Heart left ventricle (tissue), 16 donors: ENCODE measurements at regions not wholly inside any gene's neighbourhood (a gene's known extent, or its start where the extent isn't known, plus 50 kb on each side); places are given as distances from the start of the nearest gene placed in this dataset.

Experiments
- ATAC-seq, 4 donors: fragments of 200-7000 bp; cut with Tn5 transposase; one replicate each; pipeline ENCODE4 v1.9.1; 2020 to 2022; ENCODE audit warnings: moderate library complexity in 4 of 4, mild to moderate bottlenecking in 3 of 4, moderate number of reproducible peaks in 1 of 4
- DNase-seq, 5 donors: peaks; one replicate each; pipeline ENCODE4 v3.0.0-alpha.2; 2020
- H3K27ac ChIP-seq, 12 donors: fragments of 200-600 bp; sonication (generic) in 4 of 12; one replicate each; pipeline versions ENCODE4 v1.5.0 to v1.8.0; 2016 to 2022; ENCODE audit warnings: mild to moderate bottlenecking in 2 of 12
- H3K27me3 ChIP-seq, 9 donors: fragments of 200-600 bp; sonication (generic) in 2 of 9; one replicate each; pipeline versions ENCODE4 v1.5.1 to v1.8.0; 2016 to 2022; ENCODE audit warnings: mild to moderate bottlenecking in 3 of 9
- H3K36me3 ChIP-seq, 9 donors: fragments of 200-600 bp; sonication (generic) in 2 of 9; one replicate each; pipeline versions ENCODE4 v1.5.0 to v1.8.0; 2018 to 2022; ENCODE audit warnings: mild to moderate bottlenecking in 2 of 9
- H3K4me1 ChIP-seq, 12 donors: fragments of 200-600 bp; sonication (generic) in 4 of 12; one replicate each; pipeline versions ENCODE4 v1.5.0 to v1.8.0; 2016 to 2022; ENCODE audit warnings: mild to moderate bottlenecking in 3 of 12
- H3K4me3 ChIP-seq, 12 donors: fragments of 200-600 bp; sonication (generic) in 4 of 12; one replicate each; pipeline versions ENCODE4 v1.5.0 to v1.8.0; 2017 to 2022; ENCODE audit warnings: mild to moderate bottlenecking in 9 of 12, moderate library complexity in 4 of 12
- H3K9me3 ChIP-seq, 12 donors: fragments of 200-600 bp; sonication (generic) in 4 of 12; one replicate each; pipeline versions ENCODE4 v1.5.0 to v1.8.0; 2016 to 2022; ENCODE audit warnings: mild to moderate bottlenecking in 1 of 12
- POLR2A ChIP-seq, 2 donors: fragments of 450-650 bp; IDR thresholded peaks; one replicate each; pipeline ENCODE4 v1.6.1; 2017; ENCODE audit warnings: antibody characterized with exemption in 2 of 2, mild to moderate bottlenecking in 2 of 2, moderate library complexity in 2 of 2
- WGBS, 4 donors: extraction: QIAGEN DNeasy Blood & Tissue Kit in 2 of 4; methylation state at CpG; one replicate each; pipeline versions ENCODE4 v1.1.5 to v1.1.7; 2013 to 2018; 5-methylcytosine and 5-hydroxymethylcytosine counted together
- intact Hi-C, 10 donors: fragments of 100-400 bp; cut with DNase I; formaldehyde crosslinking; loops; one replicate each; pipeline versions ENCODE4 v1.11.1 to v1.14.2; 2022
- TF ChIP-seq, protein P1 (sequence below), 12 donors: fragments of 200-600 bp; sonication (generic) in 4 of 12; IDR thresholded peaks; one replicate each; pipeline versions ENCODE4 v1.5.0 to v1.8.0; 2018 to 2022; ENCODE audit warnings: antibody characterized with exemption in 12 of 12, mild to moderate bottlenecking in 5 of 12
- donor health status: ischemic (EF 13 %, LVEDD 7.1; RV severe dilation, severe dysfunction).
- donor health status: healthy with polysubstance abuse.
- donor health status: DM: no; HTN: yes; CAD: no.
- donor health status: DM: no; HTN: no; CAD: no.
- donor health status: ischemic (EF 25% LVEDD 6.9; RV normal size, moderate dysfunction).
- donor health status: ischemic (EF 25% LVEDD 5.7; RV mildly dilated, moderate dysfunction).
- donor health status: healthy.
- donor health status: DM: yes; HTN: yes; CAD: no.
- donor health status: ischemic (EF 35%, LVEDD 5.7; RV mildly dilated, moderate dysfunction).
- donor health status: nonischemic (EF 11% LVEDD 7.7; RV severe dilation, severe dysfunction).
- donor health status: DM: yes; HTN: yes; CAD: no.
- donor health status: PGD.
- donor health status: ischemic (EF 29% LVEDD 5.4; RV normal size, mild dysfunction).
- donor health status: nonischemic (EF 23%, LVEDD 6.1; RV moderate dilation, normal function).

DNA sequence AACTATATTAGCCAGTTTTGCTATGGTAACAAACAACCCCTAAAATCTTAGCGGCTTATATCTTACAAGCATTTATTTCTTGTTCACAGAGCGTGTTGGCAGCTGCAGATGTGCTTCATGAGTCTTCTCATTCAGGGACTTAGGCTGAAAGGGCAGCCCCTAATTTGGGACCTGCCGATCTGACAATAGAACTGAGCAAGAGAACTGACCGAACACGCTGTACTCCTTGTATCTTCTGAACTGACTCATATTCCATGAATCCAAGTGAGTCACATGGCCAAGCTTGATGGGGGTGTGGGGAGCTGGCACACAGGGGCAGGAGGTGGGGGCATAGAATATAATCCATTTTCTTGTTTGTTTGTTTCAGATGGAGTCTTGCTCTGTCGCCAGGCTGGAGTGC lies 481.7 kb upstream of the CADM1 start:
- no peak overlapping the region for H3K27ac ChIP-seq
- no peaks in the 10 kb centered on the region for H3K9me3 ChIP-seq
- no peak overlapping the region for H3K4me3 ChIP-seq
- DNase-seq (no peak), ATAC-seq (no peak)
- peaks cover 0 to 27% (median 0%) of the 10 kb centered on the region in 12 donors for H3K4me1 ChIP-seq
- TF ChIP-seq, protein P1, sequence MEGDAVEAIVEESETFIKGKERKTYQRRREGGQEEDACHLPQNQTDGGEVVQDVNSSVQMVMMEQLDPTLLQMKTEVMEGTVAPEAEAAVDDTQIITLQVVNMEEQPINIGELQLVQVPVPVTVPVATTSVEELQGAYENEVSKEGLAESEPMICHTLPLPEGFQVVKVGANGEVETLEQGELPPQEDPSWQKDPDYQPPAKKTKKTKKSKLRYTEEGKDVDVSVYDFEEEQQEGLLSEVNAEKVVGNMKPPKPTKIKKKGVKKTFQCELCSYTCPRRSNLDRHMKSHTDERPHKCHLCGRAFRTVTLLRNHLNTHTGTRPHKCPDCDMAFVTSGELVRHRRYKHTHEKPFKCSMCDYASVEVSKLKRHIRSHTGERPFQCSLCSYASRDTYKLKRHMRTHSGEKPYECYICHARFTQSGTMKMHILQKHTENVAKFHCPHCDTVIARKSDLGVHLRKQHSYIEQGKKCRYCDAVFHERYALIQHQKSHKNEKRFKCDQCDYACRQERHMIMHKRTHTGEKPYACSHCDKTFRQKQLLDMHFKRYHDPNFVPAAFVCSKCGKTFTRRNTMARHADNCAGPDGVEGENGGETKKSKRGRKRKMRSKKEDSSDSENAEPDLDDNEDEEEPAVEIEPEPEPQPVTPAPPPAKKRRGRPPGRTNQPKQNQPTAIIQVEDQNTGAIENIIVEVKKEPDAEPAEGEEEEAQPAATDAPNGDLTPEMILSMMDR (IDR thresholded peaks at IDR 0.05) = no peak
- no peak for TF ChIP-seq POLR2A (IDR thresholded peaks at IDR 0.05)
- no peaks in the 10 kb centered on the region for H3K36me3 ChIP-seq
- intact Hi-C loops = loop anchor here in 2 of 10 donors (5.0 kb wide), 2 partner anchors 286 to 291 kb away; no protein-coding TSS in a partner anchor
- WGBS, 4 donors = 90 to 96% (median 95%) methylated on average over 6 of the region's 6 CpGs
- peaks cover 0 to 3% (median 0%) of the 10 kb centered on the region in 9 donors for H3K27me3 ChIP-seq

DNA sequence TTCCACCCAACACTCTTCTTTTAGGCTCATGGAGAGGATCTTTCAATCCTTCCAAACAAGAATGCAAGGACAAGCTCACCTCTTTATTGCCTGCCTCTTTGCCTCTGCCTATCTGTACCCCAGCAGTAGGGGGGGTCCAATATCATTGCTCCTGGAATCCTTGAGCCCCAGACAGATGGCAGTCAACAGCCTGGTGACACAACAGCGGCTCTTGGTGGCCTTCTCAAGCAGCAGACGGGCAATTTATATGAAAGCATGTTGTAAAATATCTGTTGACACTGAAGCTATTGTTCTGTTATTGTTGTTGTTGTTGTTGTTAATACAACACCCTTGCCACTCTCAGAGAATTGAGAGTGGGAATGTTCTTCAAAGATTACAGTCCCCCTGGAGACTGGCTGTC lies 480.0 kb upstream of the CADM1 start:
- DNase-seq (no peak), ATAC-seq (no peak)
- no peaks in the 10 kb centered on the region for H3K36me3 ChIP-seq
- WGBS, 4 donors = 88 to 96% (median 94%) methylated on average over 2 of the region's 2 CpGs
- no peak overlapping the region for H3K4me3 ChIP-seq
- peaks cover 0 to 33% (median 0%) of the 10 kb centered on the region in 12 donors for H3K4me1 ChIP-seq
- no peaks in the 10 kb centered on the region for H3K9me3 ChIP-seq
- no peaks in the 10 kb centered on the region for H3K27me3 ChIP-seq
- intact Hi-C loops = loop anchor here in 1 of 10 donors (5.0 kb wide), 1 partner anchor 238 kb away; no protein-coding TSS in a partner anchor
- TF ChIP-seq, protein P1 (IDR thresholded peaks at IDR 0.05) = no peak
- TF ChIP-seq POLR2A (IDR thresholded peaks at IDR 0.05) = no peak
- no peak overlapping the region for H3K27ac ChIP-seq

DNA sequence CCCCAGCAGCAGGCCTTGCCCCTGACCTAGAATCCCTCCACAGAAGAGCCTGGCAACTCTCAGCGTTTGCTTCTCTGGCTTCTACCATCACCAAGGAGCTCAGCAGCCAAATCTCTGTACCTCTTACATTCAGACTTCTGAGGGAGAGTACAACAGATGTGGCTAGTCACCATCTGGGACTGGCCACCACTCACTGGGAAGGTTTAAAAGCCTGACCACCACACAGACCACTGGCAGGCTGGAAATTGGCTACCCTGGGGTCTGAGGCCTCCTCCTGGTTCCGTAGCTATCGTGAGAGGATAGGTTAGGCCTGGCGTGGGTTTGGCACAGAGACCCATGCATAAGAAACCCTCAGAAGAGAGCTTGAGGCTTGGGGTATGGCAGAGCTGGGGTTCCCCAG lies 478.5 kb upstream of the CADM1 start:
- Histone ChIP-seq H3K4me3 (no peak overlapping the region), H3K4me1 (peaks cover 0 to 33% (median 0%) of the 10 kb centered on the region in 12 donors), H3K9me3 (no peaks in the 10 kb centered on the region), H3K27me3 (no peaks in the 10 kb centered on the region), H3K27ac (peak overlapping the region in 6 of 12 donors; percentile 9 to 54 (median 48)), H3K36me3 (no peaks in the 10 kb centered on the region)
- 83 to 92% (median 86%) methylated on average over 4 of the region's 4 CpGs for WGBS, 4 donors
- TF ChIP-seq POLR2A (IDR thresholded peaks at IDR 0.05) = no peak
- TF ChIP-seq, protein P1 (IDR thresholded peaks at IDR 0.05) = no peak
- no peak for DNase-seq
- peak in 1 of 4 donors; percentile 24 for ATAC-seq
- intact Hi-C loops = loop anchor here in 1 of 10 donors (5.0 kb wide), 1 partner anchor 240 kb away; no protein-coding TSS in a partner anchor

DNA sequence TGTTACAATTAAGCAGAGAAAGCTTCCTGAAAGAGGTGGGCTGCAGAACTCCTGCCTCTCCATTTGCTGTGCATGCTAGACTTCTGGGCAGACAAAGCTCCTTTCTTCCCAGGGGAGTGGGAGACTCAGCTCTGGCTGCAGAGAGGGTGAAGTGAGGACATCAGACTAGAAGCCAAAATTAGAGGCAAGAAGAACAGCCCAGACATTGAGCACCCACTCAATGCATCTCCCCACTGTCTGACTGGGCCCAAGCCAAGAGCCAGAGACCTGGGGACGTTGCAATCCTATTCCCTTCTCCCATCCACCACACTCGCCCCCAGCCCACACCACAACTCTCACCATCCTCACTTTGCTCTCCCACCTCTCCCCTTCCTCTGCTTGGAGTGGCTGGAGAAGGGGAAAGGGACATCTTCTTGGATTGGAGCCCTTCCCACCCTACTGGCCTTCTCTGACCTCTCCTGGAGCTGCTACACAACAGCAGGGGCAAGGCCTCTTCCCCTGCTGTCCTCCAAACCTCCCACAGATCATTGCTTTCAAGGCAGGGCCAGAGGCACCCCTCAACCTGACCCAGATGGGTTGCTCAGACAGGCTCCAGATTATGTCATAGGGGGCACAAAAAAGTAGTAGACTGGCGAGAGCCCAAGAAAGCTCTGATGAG lies 477.7 kb upstream of the CADM1 start:
- ATAC-seq = peak; percentile 36 to 80 (median 51)
- 66 to 80% (median 77%) methylated on average over 3 of the region's 3 CpGs for WGBS, 4 donors
- H3K27ac ChIP-seq = peak overlapping the region in 6 of 12 donors; percentile 9 to 54 (median 48)
- H3K4me3 ChIP-seq = no peak overlapping the region
- no peaks in the 10 kb centered on the region for H3K9me3 ChIP-seq
- no peaks in the 10 kb centered on the region for H3K36me3 ChIP-seq
- H3K4me1 ChIP-seq = peaks cover 0 to 33% (median 0%) of the 10 kb centered on the region in 12 donors
- peak in 4 of 5 donors; percentile 20 to 51 (median 30) for DNase-seq
- TF ChIP-seq POLR2A (IDR thresholded peaks at IDR 0.05) = no peak
- TF ChIP-seq, protein P1 (IDR thresholded peaks at IDR 0.05) = no peak
- intact Hi-C loops = loop anchor here in 1 of 10 donors (5.0 kb wide), 1 partner anchor 240 kb away; no protein-coding TSS in a partner anchor
- H3K27me3 ChIP-seq = peaks cover 0 to 3% (median 0%) of the 10 kb centered on the region in 9 donors
